Karpas-422 (cell line): ENCODE measurements at regions not wholly inside any gene's neighbourhood (a gene's known extent, or its start where the extent isn't known, plus 50 kb on each side); places are given as distances from the start of the nearest gene placed in this dataset.

ENCODE experiments used
- DNase-seq: peaks from one replicate; pipeline ENCODE4 v3.0.0-alpha.2; 2015
- H2AFZ ChIP-seq: fragments of 200-600 bp; sonication (generic); 2 replicates; pipeline ENCODE4 v1.6.1; 2014; ENCODE audit warnings: antibody characterized with exemption, low read length, mixed read lengths
- H3K27ac ChIP-seq: fragments of 200-600 bp; sonication (generic); 2 replicates; pipeline ENCODE4 v1.5.1; 2014; ENCODE audit warnings: mild to moderate bottlenecking, low read length, moderate library complexity
- H3K27me3 ChIP-seq: fragments of 200-600 bp; sonication (generic); 2 replicates; pipeline ENCODE4 v1.6.1; 2014; ENCODE audit warnings: low read length, mixed read lengths
- H3K36me3 ChIP-seq: fragments of 200-600 bp; sonication (generic); 2 replicates; pipeline ENCODE4 v1.6.1; 2014; ENCODE audit warnings: low read length, mixed read lengths; ENCODE audit not compliant: insufficient read depth
- H3K4me1 ChIP-seq: fragments of 200-600 bp; sonication (generic); 2 replicates; pipeline ENCODE4 v1.6.1; 2014; ENCODE audit warnings: mild to moderate bottlenecking, low read length, mixed read lengths
- H3K4me2 ChIP-seq: fragments of 200-600 bp; sonication (generic); 2 replicates; pipeline ENCODE4 v1.6.1; 2014; ENCODE audit warnings: low read length, low read depth, mild to moderate bottlenecking; ENCODE audit not compliant: poor library complexity, severe bottlenecking
- H3K4me3 ChIP-seq: fragments of 200-600 bp; sonication (generic); 2 replicates; pipeline ENCODE4 v1.5.1; 2014; ENCODE audit warnings: mild to moderate bottlenecking, antibody characterized with exemption, low read length, mixed read lengths
- H3K79me2 ChIP-seq: fragments of 200-600 bp; sonication (generic); 2 replicates; pipeline ENCODE4 v1.6.1; 2014; ENCODE audit warnings: mild to moderate bottlenecking, low read length, mixed read lengths
- H3K9ac ChIP-seq: fragments of 200-600 bp; sonication (generic); 2 replicates; pipeline ENCODE4 v1.6.0; 2014; ENCODE audit warnings: low read length
- H3K9me2 ChIP-seq: fragments of 200-600 bp; sonication (generic), shearing (Covaris generic); replicated peaks from 2 replicates; pipeline ENCODE4 v1.6.0; 2014; ENCODE audit warnings: mild to moderate bottlenecking, low read length, moderate library complexity; ENCODE audit not compliant: insufficient read depth
- H3K9me3 ChIP-seq: fragments of 300-700, 200-600 bp; sonication (generic); 2 replicates; pipeline ENCODE4 v1.6.1; 2014; ENCODE audit warnings: low read length, mixed read lengths
- H4K20me1 ChIP-seq: fragments of 200-600 bp; sonication (generic); 2 replicates; pipeline ENCODE4 v1.6.1; 2014; ENCODE audit warnings: mild to moderate bottlenecking, antibody characterized with exemption, low read length, low read depth; ENCODE audit not compliant: insufficient read depth

DNA sequence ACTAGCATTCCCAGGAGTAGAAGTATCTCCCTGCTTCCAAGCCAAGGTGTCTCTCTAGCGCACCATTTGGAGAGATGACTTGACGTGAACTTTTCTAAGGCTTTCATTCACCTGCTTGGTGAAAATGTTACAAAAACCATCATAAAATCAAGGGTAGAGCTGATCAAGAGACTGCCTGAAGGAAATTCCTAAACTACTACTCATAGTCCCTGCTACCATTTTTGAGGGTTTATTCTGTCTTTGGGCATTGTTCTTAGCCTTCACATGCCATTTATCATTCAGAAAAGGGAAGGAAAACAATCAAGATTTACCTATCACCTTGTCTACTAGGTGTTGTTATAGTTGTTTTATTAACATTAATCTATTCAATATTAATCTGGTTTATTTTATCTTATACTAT lies 525.8 kb downstream of the NTRK3 start:
- H3K27ac ChIP-seq: no peak overlapping the region
- H3K9me2 ChIP-seq: no peaks in the 10 kb centered on the region
- no peak overlapping the region for H3K4me3 ChIP-seq
- no peak for DNase-seq
- no peak overlapping the region for H3K4me2 ChIP-seq
- H2AFZ ChIP-seq: no peak overlapping the region
- no peaks in the 10 kb centered on the region for H3K36me3 ChIP-seq
- H3K79me2 ChIP-seq: no peaks in the 10 kb centered on the region
- H4K20me1 ChIP-seq: no peaks in the 10 kb centered on the region
- no peaks in the 10 kb centered on the region for H3K27me3 ChIP-seq
- peaks cover 7% of the 10 kb centered on the region; the same call in 1 of the 2 replicates for H3K4me1 ChIP-seq
- no peaks in the 10 kb centered on the region; the same call in 1 of the 2 replicates for H3K9me3 ChIP-seq
- no peak overlapping the region for H3K9ac ChIP-seq

DNA sequence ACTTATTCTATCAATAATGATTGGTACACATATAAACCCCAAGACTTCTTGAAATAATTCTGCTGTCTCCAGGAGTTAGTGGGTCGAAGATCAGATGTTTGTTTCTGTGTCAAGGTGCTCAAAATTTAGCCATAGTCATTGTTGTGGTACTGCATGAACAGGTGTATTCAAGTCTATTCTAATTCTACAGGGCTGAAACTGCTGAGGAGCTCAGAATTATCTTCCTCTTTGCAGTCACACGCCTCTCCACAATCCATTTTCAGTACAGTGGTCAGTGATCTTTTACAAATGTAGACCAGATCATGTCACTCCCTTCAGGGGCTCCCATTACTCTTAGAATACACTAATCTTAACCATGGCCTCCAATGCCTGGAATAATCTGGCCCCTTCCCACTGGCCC lies 527.5 kb downstream of the NTRK3 start:
- no peaks in the 10 kb centered on the region for H3K79me2 ChIP-seq
- 0 out of 2 replicates have a peak, but pooled peaks cover 3% of the 10 kb centered on the region for H3K9me3 ChIP-seq
- no peaks in the 10 kb centered on the region for H3K27me3 ChIP-seq
- DNase-seq: no peak
- H3K9ac ChIP-seq: no peak overlapping the region
- no peak overlapping the region for H3K4me2 ChIP-seq
- peaks cover 7% of the 10 kb centered on the region; the same call in 1 of the 2 replicates for H3K4me1 ChIP-seq
- H3K36me3 ChIP-seq: no peaks in the 10 kb centered on the region
- no peaks in the 10 kb centered on the region for H3K9me2 ChIP-seq
- no peak overlapping the region for H3K4me3 ChIP-seq
- no peak overlapping the region for H2AFZ ChIP-seq
- H3K27ac ChIP-seq: no peak overlapping the region
- H4K20me1 ChIP-seq: no peaks in the 10 kb centered on the region

DNA sequence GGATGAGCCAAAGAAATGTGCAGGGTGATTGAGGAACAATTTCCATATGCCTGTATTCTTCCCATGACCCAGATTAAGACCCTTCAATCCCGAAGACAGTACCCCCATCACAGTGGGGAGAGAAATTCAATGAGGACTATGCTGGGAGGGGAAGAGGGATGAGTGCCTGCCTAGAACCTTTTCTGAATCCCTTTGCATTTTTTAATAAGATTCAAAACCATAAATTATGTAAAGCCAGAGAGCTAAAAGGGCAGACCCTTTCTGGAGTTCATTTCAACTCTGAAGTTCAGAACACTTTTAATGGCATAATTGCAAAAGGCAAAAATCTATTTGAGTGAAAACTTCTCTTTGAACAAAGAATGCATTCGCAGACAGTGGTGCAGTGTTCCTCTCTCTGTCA lies 529.5 kb downstream of the NTRK3 start:
- no peaks in the 10 kb centered on the region for H3K27me3 ChIP-seq
- H3K36me3 ChIP-seq: no peaks in the 10 kb centered on the region
- no peaks in the 10 kb centered on the region for H3K79me2 ChIP-seq
- H3K4me2 ChIP-seq: no peak overlapping the region
- no peak overlapping the region for H2AFZ ChIP-seq
- no peak overlapping the region for H3K4me3 ChIP-seq
- H3K9me3 ChIP-seq: 0 out of 2 replicates have a peak, but pooled peaks cover 3% of the 10 kb centered on the region
- no peak for DNase-seq
- no peaks in the 10 kb centered on the region for H4K20me1 ChIP-seq
- H3K9me2 ChIP-seq: no peaks in the 10 kb centered on the region
- H3K4me1 ChIP-seq: no peaks in the 10 kb centered on the region
- H3K27ac ChIP-seq: no peak overlapping the region
- no peak overlapping the region for H3K9ac ChIP-seq

DNA sequence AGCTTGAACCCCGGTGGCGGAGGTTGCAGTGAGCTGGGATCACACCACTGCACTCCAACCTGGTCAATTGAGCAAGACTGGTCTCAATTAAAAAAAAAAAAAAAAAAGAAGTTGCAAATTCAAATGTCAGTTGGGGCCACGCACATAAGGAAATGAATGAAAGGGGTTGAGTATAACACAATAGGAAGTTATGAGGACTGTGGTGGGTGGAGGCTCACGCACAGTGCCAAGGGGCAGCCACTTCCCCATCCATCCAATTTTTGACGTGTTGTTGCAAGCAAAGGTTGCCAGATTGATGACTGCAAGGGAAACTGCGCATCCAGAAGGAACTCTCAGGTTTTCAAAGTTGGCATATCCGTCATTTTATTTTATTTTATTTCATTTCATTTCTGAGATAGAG lies 532.2 kb downstream of the NTRK3 start:
- H3K4me3 ChIP-seq: no peak overlapping the region
- no peak for DNase-seq
- no peaks in the 10 kb centered on the region for H3K27me3 ChIP-seq
- H3K27ac ChIP-seq: no peak overlapping the region
- H3K36me3 ChIP-seq: no peaks in the 10 kb centered on the region
- H2AFZ ChIP-seq: no peak overlapping the region
- no peaks in the 10 kb centered on the region for H4K20me1 ChIP-seq
- 0 out of 2 replicates have a peak, but pooled peaks cover 3% of the 10 kb centered on the region for H3K9me3 ChIP-seq
- H3K9me2 ChIP-seq: no peaks in the 10 kb centered on the region
- no peak overlapping the region for H3K9ac ChIP-seq
- H3K4me1 ChIP-seq: no peaks in the 10 kb centered on the region
- no peak overlapping the region for H3K4me2 ChIP-seq
- no peaks in the 10 kb centered on the region for H3K79me2 ChIP-seq

DNA sequence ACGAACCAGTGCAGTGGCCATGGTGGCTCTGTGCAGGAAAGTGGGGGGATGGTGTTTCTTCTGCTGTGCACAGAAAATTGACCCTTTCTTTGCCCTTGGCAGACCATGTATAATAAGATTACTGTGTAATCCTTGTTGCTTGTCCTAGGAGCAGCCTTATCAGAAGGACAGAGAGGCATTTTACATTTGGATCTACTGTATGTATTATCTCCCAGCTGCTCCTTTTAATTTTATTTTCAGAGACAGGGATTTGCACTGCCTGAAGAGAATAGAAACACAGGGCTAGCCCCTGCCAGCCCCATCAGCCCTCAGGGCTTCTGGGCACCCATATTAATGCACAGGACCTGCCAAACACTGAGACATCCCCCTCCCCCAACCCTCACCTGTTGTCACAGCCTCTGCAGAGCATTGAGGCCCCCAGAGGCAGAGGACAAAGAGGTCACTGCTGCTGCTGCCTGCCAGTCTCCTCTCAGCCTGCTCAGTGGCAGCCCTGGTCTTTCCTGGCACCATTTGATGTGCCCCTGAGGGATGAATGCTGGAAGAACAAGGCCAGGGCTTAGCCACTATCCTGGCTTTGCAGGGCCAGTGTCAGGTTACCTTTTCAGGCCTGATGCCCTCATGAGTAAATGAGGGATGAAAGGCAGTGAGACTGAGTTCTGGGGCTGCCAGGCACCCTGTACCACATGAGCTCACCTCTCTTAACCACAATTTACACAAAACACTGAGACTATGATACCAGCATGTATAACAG lies 533.4 kb downstream of the NTRK3 start:
- no peaks in the 10 kb centered on the region for H3K4me1 ChIP-seq
- H3K9me2 ChIP-seq: no peaks in the 10 kb centered on the region
- H2AFZ ChIP-seq: no peak overlapping the region
- H3K4me2 ChIP-seq: no peak overlapping the region
- no peaks in the 10 kb centered on the region for H3K79me2 ChIP-seq
- DNase-seq: no peak
- no peaks in the 10 kb centered on the region for H4K20me1 ChIP-seq
- no peak overlapping the region for H3K9ac ChIP-seq
- no peak overlapping the region for H3K27ac ChIP-seq
- H3K9me3 ChIP-seq: 0 out of 2 replicates have a peak, but pooled peaks cover 3% of the 10 kb centered on the region
- no peak overlapping the region for H3K4me3 ChIP-seq
- H3K36me3 ChIP-seq: no peaks in the 10 kb centered on the region
- H3K27me3 ChIP-seq: no peaks in the 10 kb centered on the region

DNA sequence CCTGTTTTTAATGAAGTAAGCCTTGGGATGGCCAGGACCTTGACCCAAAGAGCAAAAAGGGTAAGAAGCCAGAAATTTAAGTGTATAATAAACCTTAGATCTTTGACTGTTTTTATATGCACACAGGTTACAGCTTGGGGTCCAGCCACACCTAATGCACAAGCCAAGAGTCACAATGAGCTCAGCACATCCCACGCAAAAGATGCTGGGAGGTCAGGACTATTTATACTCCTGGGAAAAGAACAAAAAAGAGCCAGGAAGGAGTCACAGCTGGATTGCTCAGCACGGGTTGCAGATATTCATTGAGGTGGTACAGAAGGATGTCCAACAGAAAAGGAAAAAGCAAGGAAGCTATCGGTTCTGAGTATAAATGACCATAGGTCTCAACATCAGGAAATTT lies 536.3 kb downstream of the NTRK3 start:
- 0 out of 2 replicates have a peak, but pooled peaks cover 2% of the 10 kb centered on the region for H3K9me3 ChIP-seq
- H3K27ac ChIP-seq: no peak overlapping the region
- H3K4me3 ChIP-seq: no peak overlapping the region
- H2AFZ ChIP-seq: no peak overlapping the region
- no peak for DNase-seq
- no peaks in the 10 kb centered on the region for H3K9me2 ChIP-seq
- H3K27me3 ChIP-seq: no peaks in the 10 kb centered on the region
- no peak overlapping the region for H3K4me2 ChIP-seq
- no peak overlapping the region for H3K9ac ChIP-seq
- H3K4me1 ChIP-seq: no peaks in the 10 kb centered on the region
- H4K20me1 ChIP-seq: no peaks in the 10 kb centered on the region
- H3K36me3 ChIP-seq: no peaks in the 10 kb centered on the region
- no peaks in the 10 kb centered on the region for H3K79me2 ChIP-seq

DNA sequence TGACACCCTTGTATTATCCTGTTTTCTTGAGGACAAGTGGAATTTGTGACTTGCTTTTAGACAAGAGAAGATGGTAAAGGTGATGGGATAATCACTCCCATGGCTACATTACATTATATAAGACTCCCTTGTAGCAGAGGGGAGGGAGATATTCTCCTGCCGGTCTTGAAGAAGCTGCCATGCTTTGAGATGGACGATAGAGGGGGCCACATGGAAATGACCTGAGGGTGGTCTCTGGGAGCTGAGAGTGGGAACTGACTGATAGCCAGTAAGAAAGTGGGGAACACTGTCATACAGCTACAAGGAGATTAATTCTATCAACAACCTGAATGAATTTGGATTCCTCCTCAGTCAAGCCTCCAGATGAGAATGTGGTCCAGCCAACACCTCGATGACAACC lies 540.1 kb downstream of the NTRK3 start:
- Histone ChIP-seq H3K36me3 (no peaks in the 10 kb centered on the region), H2AFZ (no peak overlapping the region), H3K27me3 (no peaks in the 10 kb centered on the region), H3K9me2 (no peaks in the 10 kb centered on the region), H3K27ac (no peak overlapping the region), H3K9ac (no peak overlapping the region), H3K4me1 (no peaks in the 10 kb centered on the region), H3K4me2 (no peak overlapping the region), H3K79me2 (no peaks in the 10 kb centered on the region), H3K4me3 (no peak overlapping the region), H4K20me1 (no peaks in the 10 kb centered on the region), H3K9me3 (0 out of 2 replicates have a peak, but pooled peaks cover 2% of the 10 kb centered on the region)
- DNase-seq: no peak

DNA sequence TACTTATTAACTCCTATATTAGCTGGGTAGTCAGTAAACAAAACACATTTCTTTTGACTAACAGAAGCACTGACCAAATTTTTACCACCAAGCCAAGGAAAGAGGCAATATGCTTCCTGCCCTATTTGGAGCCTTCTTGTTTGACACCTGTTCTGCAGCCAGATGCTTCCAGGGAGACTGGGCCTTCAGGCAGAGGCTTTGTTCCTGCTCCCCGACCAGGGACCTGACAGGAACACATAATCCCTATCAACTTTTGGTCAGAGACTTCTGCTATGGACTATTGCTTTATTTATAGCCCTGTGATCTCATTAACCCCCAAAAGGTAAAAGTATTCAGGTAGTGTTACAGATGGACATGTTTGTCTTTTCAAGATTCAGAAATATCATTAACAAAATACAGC lies 541.3 kb downstream of the NTRK3 start:
- H3K27me3 ChIP-seq: no peaks in the 10 kb centered on the region
- no peaks in the 10 kb centered on the region for H3K4me1 ChIP-seq
- H3K79me2 ChIP-seq: no peaks in the 10 kb centered on the region
- H3K9ac ChIP-seq: no peak overlapping the region
- H3K9me2 ChIP-seq: no peaks in the 10 kb centered on the region
- H2AFZ ChIP-seq: no peak overlapping the region
- no peak overlapping the region for H3K4me2 ChIP-seq
- H3K4me3 ChIP-seq: no peak overlapping the region
- no peaks in the 10 kb centered on the region for H3K36me3 ChIP-seq
- no peak for DNase-seq
- H4K20me1 ChIP-seq: no peaks in the 10 kb centered on the region
- H3K9me3 ChIP-seq: 0 out of 2 replicates have a peak, but pooled peaks cover 2% of the 10 kb centered on the region
- H3K27ac ChIP-seq: no peak overlapping the region
